Urothelium cell line (cell line): ENCODE measurements at regions not wholly inside any gene's neighbourhood (a gene's known extent, or its start where the extent isn't known, plus 50 kb on each side); places are given as distances from the start of the nearest gene placed in this dataset.
A peak's percentile ranks its signal among the peaks of the same experiment; 100 is the strongest.
"Not testable (repeated sequence)": the region's sequence is repeated elsewhere in the genome, so short reads cannot be mapped to it uniquely, and the experiment has no call there.

ENCODE experiments used
- DNase-seq: peaks from one replicate; pipeline ENCODE4 v3.0.0; 2011; ENCODE audit warnings: low spot score, mixed read lengths
- FAIRE-seq: peaks from 2 replicates; lab custom pipeline; 2011; peaks lifted over from hg19 to GRCh38; lab: Jason Lieb, UNC

DNA sequence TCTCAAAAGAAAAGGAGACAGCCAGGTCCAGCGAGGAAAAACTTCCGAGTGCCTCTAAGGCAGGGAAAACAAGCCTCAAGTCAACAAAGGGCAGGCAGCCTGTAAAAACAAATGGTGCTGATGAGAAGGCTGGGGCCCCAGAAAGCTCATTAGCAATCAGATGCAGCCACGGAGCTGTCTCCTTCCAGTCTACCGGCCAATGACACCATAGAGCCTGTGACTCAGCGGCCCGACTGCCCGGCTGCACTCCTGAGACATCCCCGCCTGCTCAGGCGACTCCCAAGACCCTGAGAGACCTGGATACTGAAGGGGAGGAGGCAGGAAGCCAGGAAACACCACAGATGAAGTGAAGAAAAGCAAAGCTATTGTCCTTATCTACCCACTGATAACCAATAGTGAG lies 120.1 kb upstream of the HDDC2 start:
- FAIRE-seq, result no peak
- DNase-seq, result peak; percentile 42

DNA sequence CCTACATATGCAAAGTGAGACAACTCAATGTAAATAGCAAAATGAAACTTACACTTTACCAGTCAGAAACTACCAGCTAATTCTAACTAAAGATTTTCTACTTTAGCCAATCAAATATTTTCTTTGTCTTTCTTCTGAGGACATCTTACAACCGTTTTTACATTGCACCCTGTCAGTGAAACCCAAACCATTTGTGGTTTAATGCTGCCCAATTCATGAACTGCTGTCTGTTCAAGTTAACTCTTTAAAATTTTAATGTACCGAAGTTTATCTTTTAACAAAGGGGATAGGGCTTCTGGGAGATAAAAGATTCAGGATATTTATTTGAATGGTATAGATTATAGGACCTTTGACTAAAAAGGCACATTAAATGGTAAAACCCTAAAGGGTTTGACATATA lies 121.3 kb upstream of the HDDC2 start:
- DNase-seq (no peak), FAIRE-seq (no peak)

DNA sequence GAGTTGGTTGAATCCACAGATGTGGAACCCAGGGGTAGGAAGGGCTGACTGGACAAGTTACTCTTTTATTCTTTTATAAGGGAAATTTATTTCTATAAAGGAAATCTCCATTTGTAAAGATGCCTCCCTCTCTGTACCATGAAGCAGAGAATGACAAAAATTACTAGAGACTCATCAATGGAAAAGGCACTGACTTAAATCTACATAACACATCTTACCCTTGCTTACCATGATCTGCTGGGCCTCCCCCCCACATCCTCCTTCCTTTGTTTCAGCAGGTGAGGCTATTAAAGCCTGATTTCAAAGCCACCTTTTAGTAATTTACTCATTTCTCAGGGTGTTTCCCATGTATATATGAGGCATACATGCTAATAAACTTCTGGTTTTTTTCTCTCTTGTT lies 130.2 kb upstream of the HDDC2 start:
- no peak for DNase-seq
- FAIRE-seq, result no peak

DNA sequence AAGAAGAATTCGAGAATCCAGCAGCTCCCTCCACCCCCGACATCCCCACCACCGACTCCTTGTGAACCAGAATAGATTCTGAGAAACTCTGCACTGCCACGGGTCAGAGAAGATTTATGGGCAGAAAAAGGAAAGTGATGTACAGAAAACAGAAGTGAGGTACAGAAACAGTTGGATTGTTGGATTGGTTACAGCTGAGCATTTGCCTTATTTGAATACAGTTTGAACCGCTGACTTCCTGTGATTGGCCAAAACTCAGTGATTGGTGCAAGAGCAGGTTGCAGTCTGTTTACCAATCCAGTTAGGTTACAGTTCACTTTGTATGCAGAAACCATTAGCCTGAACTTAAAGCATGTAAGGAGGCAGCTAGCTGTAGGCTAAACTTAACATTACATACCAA lies 131.2 kb upstream of the HDDC2 start:
- DNase-seq (no peak), FAIRE-seq (no peak)

DNA sequence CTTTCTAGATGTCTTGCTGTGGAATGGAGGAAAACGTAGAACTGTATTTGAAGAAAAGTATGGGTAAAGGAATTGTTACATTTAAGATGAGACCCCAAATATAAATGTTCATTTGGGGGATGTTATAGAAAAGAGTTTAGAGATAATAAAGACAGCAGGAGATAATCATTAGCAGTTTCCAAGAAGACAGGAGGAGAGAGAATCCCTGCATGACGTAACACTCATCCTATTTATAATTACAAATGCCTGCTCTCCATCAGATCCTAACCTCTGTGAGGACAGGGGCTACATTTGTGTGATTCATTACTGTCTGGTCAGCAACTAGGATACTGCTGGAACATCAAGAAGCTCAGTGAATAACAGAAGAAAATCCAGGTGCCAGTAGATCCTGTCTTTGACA lies 133.0 kb upstream of the HDDC2 start:
- DNase-seq (no peak), FAIRE-seq (no peak)

DNA sequence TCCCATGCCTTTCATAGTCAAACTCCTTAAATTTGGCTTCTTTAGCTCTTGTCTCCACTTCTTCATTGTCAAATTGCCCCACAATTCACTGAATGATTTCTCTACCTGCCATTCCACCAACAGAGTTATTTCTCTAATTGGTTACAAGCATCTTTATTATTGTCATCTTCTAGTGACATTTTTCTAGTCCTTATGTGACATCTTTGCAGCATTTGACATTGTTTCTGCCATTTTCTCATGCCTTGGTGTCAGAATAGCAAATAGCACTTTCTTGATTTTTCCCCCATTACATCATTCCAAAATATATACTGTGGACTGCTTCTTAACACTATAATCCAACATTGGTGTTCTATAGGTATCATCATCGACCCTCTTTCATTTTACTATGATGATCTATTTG lies 137.7 kb upstream of the HDDC2 start:
- FAIRE-seq (no peak), DNase-seq (no peak)

DNA sequence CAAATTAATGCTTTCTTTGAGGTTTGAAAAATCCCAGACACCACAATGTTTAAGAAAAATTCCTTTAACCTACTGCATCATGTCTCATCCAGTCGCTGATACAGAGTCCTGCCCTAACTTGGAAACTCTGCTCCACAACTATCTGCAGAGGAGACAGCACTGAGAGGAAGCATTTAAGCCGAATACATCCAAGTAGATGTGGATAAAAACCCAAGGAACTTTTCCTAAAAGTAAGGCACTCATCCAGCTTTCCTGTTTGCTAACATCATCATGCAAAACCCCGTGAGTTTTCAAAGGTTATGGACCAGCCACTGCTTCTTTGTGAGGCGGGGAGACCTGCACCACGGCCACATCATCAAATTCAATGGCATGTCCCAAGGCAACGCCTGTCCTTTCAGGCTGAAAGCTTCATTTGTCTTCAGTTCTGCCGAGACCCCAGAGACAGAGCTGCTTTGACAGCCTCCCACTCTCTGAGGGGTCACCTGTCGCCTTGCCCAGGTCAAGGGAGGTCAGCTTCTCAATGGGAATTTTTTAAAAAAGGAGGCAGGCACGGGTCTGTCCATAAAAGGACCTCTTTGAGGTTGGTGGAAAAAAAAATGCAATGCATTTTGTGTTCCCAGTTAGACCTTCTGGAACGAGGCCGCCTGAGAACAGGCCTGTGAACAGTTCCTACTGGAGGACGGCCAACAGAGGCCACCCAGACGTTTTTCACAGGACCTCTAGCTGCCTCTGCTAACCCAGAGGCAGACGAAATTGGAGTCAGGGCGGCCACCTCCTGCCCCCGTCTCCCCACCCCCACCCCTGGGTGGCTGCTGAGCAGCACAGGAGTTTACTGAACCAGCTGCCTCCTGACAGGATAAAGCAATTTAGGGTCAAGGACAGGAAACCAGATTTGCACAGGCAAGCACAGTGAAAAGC lies 142.5 kb upstream of the HDDC2 start:
- DNase-seq (no peak), FAIRE-seq (no peak)

DNA sequence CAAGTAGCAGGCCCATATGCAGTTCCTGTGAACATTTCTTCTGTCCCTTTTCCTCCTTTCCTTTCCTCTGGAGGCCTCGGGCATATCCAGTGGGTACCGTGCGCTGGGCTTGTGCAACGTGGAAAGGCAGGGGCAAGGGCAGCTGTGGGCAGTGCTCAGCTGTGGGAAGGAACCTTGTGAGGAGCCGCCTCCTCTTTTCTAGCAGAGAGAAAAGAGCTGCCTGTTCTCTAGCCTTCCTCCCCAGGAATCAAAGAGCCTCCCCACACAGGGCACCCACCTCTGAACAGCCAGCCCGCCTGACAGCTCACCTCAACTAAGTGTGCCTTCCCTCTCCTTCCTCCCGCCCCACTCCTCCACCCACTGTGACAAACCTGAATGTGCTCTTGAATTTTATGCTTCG lies 143.3 kb upstream of the HDDC2 start:
- FAIRE-seq (no peak), DNase-seq (no peak)

DNA sequence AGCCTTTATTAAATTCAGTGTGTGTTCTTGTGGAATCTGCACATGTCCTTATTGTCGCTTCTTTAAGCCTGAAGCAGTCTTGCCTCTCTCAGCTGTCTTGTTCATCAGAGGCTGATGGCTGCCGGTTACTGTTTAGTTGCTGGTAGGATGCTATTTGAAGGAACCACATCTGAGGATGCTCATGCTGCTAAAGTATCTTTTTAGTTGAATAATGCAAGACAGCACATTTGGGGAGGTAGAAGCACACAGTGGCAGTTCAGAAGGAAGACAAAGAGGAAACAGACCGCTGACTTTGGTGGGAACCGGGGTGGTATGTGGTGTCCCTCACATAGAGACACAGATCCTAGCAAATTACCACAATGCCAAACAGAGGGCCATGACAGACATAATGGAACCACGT lies 144.2 kb upstream of the HDDC2 start:
- no peak for FAIRE-seq

DNA sequence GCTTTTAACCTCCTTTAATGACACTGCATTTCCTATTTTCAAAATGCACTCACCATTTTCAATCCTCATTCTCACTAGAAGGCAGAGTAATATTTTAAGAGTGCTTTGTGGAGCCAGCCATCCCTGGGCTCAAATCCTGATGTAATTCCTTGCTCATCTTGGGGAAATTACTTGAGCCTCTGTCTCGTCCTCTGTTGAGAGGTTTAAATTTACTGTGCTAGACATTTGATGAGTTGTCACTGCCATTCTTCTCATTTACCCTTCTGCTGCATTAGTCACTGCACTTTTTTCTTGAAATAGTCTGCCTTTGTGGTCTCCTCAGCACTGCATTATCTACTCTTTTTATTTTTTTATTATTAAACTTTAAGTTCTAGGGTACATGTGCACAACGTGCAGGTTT lies 150.0 kb upstream of the HDDC2 start:
- FAIRE-seq, result no peak
- no peak for DNase-seq

More for the DNA sequence above, 144.2 kb upstream of the HDDC2 start:
- DNase-seq, result no peak

DNA sequence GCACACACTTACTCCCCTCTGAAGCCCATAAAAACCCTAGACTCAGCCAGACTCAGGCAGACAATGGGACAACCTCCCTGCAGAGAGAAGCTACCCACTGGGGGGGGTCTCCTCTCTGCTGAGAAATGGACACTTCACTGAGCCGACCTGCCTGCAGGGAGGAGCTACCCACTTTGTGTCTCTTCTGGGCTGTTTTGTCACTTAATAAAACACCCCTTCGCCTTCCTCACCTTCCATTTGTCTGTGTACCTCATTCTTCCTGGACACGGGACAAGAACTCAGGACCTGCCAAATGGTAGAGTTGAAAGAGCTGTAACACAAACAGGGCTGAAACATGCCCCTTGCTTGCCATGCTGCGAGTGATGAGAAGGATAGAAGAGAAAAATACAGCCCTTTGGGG lies 151.7 kb upstream of the HDDC2 start:
- FAIRE-seq, result no peak

DNA sequence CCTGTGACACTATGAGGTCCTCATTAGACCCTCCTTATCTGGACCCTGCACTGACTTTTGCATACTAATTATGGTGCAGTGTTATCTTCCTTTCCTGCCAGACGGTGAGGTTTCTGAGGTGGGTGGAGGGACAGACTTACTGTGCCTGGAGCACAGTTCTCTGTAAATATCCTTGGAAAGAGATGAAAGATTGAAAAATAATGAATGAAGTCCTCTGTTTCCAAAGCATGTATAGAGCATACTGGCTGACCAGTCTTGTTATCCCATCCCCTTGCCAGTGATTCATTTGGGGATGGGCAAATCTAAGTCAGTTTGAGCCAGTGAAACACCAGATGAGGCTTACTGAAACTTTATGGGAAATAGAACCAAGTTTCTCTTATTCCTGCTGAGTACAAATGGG lies 152.6 kb upstream of the HDDC2 start:
- DNase-seq (no peak), FAIRE-seq (no peak)

More for the DNA sequence above, 151.7 kb upstream of the HDDC2 start:
- DNase-seq, result no peak

DNA sequence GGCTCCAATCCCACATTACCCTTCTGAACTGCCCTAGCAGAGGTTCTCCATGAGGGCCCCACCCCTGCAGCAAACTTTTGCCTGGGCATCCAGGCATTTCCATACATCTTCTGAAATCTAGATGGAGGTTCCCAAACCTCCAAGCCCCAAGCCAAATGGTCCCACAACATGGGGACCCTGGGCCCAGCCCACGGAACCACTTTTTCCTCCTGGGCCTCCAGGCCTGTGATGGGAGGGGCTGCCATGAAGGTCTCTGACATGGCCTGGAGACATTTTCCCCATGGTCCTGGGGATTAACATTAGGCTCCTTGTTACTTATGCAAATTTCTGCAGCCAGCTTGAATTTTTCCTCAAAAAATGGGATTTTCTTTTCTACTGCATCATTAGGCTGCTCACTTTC lies 156.7 kb upstream of the HDDC2 start:
- DNase-seq, FAIRE-seq: not testable (repeated sequence)

DNA sequence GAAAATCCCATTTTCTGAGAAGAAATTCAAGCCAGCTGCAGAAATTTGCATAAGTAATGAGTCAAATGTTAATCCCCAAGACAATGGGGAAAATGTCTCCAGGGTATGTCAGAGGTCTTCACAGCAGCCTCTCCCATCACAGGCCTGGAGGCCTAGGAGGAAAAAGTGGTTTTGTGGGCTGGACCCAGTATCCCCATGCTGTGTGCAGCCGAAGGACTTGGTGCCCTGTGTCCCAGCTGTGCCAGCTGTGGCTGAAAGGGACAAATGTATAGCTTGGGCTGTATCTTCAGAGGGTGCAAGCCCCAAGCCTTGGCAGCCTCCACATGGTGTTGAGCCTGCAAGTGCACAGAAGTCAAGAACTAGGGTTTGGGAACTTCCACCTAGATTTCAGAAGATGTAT lies 163.6 kb upstream of the HDDC2 start:
- not testable (repeated sequence) for FAIRE-seq, DNase-seq

DNA sequence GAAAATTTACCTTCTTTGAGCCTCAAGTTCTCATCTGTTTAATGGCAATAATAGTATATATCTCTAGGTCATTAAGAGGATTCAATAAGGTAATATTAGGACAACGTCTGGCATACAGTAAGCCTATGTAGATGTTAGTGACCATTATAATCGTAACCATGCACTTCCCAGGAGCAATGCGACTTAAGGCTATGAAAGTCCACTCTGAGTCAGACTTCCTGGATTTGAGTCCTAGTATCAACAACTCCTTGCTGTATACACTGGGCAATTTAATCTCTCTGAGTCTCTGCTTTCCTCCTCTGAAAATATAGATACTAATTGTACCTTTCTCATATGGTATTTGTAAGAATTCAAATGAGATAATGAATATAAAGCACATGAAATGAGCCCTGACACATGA lies 168.1 kb upstream of the HDDC2 start:
- DNase-seq (no peak), FAIRE-seq (no peak)

DNA sequence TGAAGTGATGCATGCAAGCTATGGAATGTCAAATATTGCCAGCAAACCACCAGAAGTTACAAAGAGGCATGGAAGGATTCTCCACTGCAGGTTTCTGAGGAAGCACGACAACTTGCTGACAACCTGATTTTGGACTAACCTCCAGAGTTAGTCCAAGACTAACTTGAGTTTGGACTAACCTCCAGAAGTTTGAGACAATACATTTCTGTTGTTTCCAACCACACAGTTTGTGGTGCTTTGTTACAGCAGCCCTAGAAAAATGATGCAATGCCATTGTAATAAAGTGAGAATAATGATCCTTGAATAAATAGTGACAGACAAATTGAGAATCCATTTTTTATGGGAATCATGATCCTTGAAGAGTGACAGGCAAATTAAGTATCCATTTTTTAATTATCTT lies 169.9 kb upstream of the HDDC2 start:
- no peak for DNase-seq
- no peak for FAIRE-seq

DNA sequence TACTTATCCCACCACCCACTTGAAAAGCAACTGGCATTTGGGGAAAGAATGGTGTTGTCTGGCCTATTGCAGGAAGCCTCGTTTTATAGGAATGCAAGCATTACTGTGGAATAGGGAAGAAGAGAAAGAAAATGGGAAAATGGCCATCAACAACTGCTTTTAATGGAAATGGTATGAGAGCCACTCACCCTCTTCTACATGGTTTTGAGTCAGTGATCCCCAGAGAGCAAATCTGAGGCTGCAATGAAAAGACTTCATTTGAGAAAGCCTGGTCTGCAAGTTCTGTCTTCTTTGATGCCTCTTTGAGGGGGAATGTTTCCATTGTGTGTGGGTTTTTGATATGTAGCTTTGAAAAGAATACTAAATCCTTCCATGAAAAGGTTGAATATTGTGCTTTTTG lies 172.3 kb upstream of the HDDC2 start:
- no peak for DNase-seq
- FAIRE-seq, result no peak

DNA sequence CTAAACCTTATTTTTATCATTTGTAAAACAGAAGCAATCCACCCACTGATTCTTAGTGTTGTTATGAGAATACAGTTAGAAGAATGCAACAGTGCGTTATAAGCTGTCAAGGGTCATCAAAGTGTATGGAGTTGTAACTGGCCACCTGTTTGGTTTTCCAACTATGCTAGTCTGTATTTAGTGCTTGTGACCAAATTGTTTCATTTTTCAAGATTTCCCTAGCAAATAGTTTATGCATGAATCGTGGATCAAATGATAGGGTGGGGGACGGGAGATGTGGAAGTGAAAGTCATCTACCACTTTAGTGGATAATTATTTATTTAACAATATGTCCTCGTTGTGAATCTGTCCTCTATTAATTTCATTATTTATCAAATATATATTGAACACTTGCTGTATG lies 175.4 kb upstream of the HDDC2 start:
- DNase-seq (no peak), FAIRE-seq (no peak)

DNA sequence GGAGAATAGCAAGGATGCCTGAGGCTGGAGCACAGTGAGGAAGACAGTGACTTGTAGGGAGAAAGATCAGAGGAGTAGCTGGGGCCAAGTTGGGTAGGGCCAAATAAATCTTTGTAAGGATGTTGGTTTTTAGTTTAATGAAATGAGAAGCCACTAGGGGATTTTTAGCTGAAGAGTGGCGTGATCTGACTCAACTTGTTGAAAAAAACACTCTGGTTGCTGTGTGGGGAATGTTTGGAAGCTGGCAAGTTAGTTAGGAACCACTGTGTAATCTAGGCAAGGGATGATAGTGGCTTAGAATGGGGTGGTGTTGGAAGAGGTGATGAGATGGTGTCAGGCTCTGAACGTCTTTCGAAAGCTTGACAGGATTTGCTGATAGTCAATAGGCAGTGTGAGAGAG lies 176.1 kb upstream of the HDDC2 start:
- DNase-seq, result no peak
- FAIRE-seq, result no peak

DNA sequence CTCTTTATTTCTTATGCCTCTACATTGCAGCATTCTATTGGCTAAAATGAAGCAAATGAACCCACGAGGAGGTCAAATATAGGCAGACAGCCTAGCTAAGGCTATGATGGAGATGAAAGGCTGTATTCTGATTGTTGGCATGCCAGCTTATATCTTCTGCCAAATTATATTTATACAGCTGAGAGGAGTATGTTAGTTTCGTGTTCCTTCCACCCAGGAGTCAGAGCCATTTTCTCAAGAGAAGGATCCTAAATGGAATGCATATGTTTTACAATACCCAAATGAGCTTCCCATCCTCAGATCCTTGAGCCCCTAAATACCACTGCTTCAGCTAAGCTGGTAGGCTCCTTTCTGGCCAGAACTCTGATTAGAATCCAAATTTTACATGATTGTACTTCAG lies 178.4 kb upstream of the HDDC2 start:
- no peak for FAIRE-seq
- DNase-seq, result no peak

DNA sequence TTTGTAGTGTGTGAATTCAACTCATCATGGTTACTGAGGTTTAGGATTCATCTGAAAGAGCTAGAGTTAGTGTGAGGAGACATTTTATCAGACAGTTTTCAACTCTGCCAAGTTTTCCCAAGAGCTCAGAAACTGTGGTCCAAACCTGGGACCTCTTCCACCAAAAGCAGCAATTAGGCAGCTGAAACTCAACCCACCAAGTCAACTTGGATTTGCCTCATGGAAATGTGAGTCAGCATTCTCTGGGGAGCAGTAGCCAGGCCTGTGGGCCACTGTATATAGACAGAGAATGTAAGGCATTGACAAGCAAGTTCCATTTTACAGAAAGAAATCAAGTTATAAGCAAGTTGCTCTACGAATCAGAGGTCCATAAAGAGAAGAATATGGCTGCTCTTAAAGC lies 178.8 kb upstream of the HDDC2 start:
- DNase-seq (no peak), FAIRE-seq (no peak)

DNA sequence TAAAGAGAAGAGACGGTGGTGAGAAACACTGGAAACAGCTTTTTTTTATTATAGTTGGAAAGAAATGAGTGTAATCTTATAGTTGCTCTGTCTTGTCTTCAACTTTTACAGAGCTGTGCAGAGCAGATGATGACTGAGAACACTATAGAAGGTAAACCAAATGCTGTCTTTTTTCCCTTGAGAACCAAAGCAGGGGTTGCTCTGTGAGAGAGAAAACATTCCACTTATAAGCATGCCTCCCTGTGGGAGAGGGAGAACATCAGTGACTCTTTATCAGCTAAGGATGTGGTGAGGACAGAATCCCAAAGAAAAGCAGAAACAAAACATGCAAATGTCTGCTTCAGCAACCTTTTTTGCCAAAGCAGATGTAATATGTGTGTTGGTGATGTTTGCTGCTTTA lies 179.3 kb upstream of the HDDC2 start:
- FAIRE-seq (no peak), DNase-seq (no peak)

DNA sequence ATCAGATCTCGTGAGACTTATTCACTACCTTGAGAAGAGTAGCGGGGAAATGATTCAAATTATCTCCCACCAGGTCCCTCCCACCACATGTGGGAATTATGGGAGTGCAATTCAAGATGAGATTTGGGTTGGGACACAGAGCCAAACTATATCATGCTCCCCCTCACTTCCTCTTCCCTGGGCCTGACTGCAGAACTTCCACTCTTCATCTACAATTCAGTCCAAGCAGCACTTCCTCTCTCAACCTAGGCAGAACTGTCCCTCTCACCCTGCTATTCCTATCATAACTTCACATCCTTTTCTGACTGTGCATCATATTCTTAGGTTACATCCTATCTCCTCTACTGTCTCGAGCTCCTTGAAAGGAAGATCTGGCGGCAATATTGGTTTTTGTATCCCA lies 184.0 kb upstream of the HDDC2 start:
- DNase-seq (no peak), FAIRE-seq (no peak)
